IPS DF 4.7 (cell line): ENCODE measurements at regions not wholly inside any gene's neighbourhood (a gene's known extent, or its start where the extent isn't known, plus 50 kb on each side); places are given as distances from the start of the nearest gene placed in this dataset.

Source experiments
- DNase-seq: peaks from one replicate; pipeline ENCODE4 v3.0.0-alpha.2; 2013; ENCODE audit warnings: low spot score; ENCODE audit errors: extremely low read depth

DNA sequence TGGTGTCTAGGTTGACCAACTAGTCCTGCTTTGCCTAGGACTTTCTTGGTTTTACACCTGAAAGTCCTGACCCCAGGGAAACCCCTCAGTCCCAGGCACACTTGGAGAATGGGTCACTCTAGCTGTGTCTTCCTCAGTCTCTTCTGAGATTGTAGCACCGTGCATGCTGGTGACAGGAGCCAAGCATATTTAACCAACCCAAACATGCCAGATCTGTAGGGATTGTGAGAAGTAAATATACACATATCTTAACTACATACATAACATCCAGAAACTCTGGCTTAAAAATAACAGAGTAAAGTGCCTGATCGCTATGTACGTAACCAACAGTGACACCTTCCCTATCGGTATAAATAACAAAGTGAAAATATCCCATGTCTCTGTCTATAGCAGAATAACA is 158.1 kb downstream of the HAPSTR1 start:
- no peak for DNase-seq

DNA sequence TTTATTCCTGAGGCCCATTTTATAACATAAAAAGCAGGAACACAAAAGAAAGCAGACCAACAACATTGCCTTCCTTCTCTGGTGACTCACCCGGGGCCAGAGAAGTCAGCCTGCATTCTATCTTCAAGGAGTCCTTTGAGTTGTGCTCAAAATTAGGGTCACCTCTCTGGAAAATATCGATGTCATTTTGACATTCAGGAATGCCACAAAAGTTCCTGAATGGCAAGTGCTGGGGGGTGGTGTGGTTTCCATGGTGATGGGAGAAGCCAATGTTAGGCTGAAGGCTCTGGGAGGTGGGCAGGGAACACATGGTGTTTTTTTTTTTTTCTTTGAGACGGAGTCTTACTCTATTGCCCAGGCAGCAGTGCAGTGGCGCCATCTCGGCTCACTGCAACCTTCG is 159.6 kb downstream of the HAPSTR1 start:
- no peak for DNase-seq

DNA sequence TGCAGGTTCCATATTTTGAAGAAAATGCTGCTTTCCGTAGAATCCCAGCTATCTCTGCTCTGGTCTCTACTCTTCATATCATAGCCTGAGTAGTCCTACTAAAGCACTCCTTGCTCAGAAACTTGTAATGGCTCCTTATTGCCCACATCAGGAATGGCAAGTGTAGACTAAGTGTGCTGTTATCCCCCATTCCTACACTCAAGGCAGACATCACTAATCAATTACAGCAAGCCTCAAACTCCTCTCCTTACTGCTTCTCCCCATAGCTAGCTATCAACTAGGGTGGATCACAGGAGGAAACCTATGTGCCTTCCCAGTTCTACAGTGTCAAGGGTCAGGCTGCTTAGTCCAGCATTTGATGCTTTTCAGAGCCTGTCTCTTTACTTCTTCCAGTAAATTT is 163.4 kb downstream of the HAPSTR1 start:
- no peak for DNase-seq

DNA sequence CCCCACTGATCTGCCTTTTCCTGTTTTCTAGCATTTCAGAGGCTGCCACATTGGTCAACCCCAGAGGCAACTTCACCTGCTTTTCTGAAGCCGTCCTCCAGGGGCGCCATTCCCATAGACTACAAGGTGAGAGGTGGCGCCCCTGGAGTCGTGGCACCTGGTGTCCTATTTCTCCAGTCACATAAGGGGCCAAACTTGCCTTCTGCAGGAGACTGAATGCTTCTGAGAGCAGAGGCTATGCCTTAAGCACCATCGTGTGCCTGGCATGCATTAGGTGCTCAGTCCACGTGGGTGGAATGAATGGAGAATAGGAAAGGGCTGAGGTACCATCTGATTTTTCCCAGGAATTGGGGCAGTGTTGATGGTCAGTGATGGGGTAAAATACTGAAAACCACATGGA is 164.8 kb downstream of the HAPSTR1 start:
- peak; percentile 58 for DNase-seq

DNA sequence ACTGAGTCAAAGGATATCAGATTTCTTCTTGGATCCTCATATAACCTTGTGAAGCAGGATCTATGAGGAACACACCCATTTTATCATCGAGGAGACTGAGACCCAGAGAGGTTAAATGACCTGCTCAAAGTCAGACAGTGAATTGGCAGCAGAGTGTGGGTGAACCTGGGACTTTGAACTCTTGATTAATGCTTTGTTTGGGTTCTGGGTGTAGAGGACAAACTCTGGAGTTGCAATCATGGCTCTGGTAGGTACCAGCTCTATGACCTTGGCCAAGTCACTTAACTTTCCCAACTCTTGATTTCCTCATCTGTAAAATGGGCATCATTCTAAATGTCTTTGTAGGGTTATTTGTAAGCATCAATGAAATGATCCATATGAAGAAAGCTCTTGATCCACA is 166.4 kb downstream of the HAPSTR1 start:
- no peak for DNase-seq

DNA sequence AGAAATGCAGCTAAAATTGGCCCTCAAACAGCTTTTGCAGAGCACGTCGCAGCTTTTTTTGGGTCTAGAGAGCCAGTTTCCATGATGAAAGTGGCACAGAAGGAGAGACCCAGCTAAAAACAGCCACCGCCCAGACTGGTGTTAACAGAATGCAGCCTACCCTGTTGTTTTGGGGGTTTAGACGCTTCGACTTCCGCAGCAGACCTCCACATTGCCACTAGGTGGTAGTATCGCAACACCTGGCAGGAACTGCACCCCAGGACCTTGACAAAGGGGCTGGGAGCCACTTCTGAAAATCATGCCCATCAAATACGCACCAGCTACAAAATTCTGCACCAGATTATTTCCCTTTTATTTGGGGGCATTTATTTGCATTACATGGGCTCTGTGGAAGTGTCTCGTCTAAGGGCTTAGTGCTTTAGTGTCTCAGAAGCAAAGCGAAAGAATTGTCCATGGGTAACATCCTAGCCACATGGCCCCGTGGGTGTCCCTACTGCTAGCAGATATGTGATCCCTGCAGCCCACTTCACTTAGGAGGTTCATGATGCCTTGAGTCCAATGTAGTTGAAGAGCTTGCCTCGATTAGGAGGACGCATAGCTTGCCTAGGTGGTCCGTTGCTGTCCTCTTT is 167.1 kb downstream of the HAPSTR1 start:
- DNase-seq, result peak; percentile 72

DNA sequence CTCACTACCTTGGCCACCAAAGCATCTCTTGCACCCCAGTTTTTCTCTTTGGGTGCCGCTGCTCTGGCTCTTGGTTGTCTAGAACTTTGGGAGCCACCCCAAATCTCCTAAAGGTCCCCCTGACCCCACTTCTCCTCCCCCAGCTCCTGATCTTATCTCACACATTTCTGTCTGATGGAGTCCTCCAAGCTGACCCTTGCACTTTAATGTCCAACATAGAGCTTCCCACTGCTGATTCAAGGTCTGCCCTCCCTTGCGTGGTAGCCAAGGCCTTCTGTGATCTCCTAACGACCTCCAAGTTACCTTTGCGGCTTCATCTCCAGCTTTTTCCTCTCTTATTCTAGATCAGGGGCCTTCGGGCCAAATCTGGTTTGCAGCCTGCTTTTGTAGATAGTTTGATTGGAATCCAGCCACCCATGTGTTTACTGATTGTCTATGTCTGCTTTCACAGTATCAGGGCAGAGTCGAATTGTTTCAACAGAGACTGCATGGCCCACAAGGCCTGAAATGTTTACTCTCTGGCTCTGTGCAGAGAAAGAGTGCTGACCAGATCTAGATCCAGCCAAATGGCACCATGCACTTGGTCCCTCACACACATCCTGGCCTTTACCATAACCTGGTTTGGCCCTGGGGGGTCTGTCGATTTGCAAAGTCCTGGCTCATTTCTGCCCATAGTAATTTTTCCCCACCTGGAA is 168.6 kb downstream of the HAPSTR1 start:
- DNase-seq, result no peak

DNA sequence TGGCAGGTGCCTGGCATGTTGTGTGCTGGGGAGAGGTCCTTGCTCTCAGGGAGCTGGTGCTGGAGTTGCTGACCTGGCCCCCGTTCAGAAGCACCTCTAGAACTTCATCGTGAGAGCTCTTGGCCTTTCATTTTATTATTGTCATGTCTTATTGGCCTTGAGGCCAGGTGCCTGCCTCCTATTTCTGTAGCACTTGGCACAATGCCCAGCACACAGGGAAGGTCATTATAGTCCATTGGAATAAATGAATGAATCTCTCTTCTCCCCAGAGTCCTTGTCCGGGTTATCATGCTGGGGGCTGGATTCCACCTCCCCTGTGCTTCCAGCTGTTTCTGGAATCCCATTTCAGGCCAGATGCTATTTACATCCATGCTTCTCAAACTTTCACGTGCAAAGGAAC is 169.2 kb downstream of the HAPSTR1 start:
- DNase-seq, result no peak

DNA sequence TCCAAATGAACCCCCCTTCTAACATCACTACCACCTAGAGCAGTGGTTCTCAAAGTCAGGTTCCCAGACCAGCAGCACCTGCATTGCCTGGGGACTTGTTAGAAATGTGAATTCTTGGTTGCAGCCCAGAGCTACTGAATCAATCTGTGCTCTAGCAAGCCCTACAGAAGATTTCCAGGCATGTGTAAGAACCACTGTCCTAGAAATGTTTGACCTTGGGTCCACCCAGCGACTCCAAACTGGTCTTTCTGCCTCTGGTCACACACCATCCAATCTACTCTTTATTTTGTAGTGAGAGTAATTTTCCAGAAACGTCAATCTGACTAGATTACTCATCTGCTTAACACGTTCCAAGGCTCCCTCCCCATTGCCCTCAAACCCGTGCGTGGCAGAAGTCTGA is 169.9 kb downstream of the HAPSTR1 start:
- DNase-seq, result no peak

DNA sequence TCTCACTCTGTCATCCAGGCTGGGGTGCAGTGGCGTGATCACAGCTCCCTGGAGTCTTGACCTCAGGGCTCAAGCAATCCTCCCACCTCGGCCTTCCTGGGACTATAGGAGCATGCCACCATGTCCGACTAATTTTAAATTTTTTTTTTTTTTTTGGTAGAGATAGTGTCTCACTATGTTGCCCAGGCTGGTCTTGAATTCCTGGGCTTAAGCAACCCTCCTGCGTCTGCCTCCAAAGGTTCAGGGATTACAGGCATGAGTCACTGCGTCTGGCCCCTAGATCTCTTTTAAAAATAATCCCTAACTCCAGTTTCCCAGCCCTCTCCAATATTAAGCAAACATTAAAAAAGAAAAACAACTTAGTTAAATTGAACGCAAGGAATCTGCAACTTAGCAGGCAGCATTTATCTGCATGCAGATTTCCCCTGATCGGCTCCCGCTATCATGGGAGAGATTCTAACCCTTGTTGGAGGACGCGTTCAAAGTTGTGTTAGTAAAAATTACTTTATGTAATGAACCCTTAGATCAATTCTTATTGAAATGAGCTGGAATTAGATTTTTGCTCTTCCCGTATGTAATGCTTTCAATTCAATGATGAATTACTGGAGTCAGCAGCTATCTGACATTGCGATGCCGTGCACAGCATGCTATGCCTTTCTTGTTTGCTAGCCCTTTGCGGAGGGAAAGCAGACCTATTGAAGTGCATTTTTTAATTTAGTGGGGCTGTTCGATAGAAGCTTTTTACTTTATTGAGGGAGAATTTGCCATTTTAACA is 171.7 kb downstream of the HAPSTR1 start:
- no peak for DNase-seq

DNA sequence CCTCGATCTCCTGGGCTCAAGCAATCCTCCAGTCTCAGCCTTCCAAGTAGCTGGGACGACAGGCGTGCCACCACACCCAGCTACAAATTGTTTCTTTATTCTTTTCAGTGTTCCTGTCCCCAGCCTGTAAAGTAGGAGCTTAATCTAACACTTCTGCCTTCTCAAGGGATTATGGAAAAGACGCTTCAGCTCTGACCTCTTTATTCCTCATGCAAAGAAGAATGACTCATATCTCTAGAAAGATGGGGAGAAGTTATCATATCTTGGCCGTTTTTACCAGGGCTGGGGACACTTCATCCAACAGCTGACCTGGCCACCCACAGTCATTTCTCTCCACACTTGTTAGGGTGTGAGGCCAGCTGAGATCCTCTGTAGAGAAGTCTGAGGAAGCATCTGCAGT is 172.6 kb downstream of the HAPSTR1 start:
- no peak for DNase-seq

DNA sequence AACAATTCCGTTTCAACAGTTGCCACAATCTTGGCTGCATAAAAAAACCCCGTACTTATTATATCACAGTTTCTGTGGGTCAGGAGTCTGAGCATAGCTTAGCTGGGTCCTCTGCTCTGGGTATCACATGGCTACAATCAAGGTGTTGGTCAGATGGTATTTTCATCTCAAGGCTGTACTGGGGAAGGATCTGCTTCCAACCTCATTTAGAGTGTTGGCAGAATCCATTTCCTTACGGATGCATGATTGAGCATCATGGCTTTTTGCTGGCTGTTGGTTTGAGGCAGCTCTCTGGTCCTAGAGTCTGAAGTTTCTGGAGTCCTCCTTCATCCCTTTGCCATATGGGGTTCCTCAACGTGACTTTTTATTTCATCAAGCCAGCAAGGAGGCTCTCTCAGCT is 177.0 kb downstream of the HAPSTR1 start:
- DNase-seq, result no peak

DNA sequence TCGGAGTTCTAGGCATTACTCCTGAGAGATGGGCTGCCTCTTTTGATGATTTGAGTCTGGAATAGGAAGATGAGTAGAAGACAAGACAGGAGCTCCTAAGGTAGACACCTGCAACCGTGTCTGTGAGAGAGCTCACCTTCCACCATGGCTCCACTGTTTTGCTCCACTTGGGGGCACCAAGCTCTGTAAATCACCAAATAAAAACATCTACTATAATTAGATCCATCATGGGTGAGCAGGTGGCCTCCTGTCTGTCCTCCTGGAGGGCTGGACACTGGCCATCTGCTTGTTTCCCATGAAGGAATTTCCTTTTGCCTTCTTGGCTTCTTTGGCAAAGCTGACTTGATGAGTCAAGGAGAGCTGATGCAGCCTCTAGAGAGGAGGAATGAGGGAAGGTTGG is 179.0 kb downstream of the HAPSTR1 start:
- no peak for DNase-seq

DNA sequence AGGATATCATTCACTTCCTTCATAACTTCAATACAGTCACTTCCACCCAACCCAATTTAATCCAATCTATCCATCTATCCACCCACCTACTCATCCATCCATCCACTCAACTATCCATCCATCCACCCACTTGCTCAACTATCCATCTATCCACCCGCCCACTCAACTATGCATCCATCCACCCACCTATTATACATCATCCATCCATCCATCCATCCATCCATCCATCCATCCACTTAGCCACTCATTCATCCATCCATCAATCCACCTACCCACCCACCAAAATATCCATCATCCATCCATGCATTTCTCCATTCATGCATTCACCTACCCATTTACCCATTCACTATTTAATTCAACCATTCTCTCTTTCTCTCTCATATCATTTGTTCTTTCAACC is 179.5 kb downstream of the HAPSTR1 start:
- DNase-seq, result no peak

DNA sequence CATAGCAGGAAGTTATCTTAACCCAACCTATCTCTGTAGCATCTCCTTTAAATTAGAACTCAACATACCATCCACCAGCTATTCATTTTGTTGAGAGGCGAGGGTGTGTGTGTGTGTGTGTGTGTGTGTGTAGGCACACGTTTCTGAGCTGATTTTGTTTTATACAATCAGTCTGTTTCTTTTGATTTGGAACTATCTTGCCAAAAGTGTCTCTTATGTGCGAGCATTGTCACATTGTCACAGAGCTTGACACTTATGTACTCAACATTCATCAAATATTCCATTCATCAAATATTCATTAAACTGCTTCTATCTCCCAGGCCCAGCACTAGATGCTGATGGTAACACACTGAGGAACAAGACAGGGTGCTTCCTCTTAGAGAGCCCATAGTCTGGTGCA is 180.4 kb downstream of the HAPSTR1 start:
- no peak for DNase-seq

DNA sequence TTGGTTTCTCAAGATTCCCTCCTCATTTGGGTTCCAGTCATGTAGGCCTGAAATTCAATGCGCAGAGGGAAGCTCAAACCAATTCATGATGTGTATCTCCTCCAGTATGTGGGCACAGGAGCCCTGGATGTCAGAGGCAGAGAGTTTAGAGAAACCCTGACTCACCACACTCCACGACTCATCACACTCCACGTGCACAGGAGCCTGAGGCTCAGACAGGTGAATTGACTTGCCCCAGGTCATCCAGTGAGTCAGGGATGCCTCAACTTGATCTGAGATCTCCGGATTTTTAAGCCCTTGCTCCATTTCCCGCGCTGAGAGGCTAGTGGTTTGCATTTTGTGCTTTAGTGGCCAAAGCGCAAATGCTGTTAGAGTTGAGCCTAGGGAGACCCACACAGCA is 183.9 kb downstream of the HAPSTR1 start:
- DNase-seq, result no peak

DNA sequence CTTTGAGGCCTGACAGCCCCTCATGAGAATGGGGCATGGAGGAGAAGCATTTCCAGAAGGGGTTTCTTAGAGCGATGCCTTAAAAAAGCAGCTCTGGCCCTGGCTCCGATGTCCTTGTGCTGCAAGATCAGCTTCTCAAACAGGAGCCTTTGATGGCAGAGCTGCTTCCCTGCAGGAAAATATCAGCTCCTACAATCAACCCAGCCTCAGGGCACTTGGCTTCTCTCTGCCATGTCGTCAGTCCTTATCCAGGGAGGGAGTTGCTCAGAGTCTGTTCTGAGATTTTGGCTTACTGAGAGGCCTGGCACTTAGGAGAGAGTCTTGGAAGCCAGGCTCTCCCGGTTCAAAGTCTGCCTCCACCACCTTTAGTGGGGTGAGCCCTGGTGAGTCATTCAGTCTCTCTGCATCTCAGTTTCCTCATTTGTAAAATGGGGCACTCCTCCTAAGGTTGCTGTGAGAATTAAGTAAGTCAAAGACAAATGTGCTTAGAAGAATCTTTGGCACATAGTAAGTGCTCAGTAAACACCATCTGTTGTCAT is 184.4 kb downstream of the HAPSTR1 start:
- DNase-seq, result no peak

DNA sequence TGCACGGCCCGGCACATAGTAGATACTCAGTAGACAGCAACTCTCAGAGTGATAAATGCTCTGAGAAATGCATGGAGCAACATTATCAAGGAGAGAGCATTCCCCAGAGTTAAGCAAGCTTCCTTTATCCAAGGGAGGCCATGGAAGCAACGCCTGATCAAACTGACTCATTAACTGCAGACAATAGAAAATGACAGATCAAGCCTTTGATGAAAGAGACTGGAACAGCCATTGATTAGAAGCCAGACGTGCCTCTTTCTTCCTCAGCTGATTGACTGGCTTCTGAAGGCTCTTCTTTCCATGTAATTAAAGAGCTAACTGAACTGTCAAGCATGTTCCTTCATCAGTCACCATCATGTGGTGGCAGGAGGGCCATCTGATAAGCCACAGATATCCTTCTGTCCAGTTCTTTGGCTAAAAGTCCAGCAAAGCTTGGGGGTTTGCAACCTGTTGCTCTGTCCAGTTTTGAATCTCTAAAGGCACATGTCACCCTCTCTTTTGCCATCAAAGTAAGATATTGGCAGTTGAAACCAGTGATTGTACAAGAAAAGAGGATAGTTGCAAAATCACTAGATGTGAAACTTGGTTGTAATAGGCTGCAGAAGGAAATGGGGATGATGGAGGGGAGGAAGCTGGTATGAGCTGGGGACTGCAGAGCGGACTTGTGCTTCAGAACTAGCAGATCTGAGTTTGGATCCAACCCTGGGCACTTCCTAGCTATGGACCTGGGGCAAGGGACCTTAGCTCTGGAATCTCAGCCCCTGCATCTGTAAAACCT is 188.0 kb downstream of the HAPSTR1 start:
- no peak for DNase-seq

DNA sequence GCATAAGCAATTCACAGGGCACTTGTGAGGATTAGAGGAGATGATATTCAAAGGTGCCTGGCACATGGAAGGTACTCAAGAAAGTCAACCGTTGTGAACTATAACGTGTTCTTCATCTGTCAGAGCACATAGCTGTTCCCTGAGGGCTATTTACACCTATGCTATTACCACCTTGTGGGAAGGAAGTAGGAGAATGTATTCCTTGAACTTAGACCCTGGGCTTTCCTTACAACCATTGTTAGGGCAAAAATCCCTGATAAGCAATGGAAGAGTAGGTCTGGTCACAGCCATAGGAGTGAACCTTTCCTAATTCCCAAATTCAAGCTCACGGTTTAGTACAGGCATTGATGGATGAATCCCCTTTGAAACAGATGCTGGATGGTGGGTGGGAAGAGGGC is 188.6 kb downstream of the HAPSTR1 start:
- DNase-seq, result no peak

DNA sequence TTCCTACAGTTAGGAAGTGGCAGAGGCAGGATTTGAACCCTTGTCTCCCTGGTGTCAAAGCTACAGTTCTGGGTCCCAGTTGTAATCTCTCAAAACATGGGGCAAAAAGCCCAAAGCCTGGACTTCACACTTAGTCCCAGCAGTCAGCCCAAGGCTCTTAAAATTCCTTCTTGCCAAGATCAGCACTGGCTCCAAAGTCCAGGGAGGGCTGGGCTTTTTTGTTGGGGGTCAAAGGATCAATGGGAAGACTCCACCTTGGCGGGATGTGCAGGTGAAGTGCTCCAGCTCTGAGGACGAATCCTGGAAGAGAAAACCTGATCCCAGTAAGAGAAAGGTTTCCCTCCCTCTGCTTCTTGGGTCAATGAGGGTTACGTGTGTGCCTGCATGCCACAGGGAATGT is 195.5 kb downstream of the HAPSTR1 start:
- no peak for DNase-seq

DNA sequence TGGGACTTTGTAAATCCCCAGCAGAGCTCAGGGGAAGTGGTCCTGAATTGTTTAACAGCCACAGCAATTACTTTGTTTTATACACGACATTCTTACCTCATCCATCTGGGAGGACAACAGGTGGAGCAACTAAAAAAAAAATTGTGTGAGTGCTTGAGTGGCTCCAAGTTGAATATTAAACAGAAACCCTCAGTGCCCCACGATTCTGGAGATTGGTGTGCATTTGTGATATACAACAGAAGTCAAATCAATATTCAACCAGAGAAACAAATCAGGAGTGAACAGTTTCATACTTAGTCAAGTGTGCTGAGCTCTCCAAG is 204.8 kb downstream of the HAPSTR1 start:
- no peak for DNase-seq
